IMR-90 (cell line): ENCODE measurements at regions not wholly inside any gene's neighbourhood (a gene's known extent, or its start where the extent isn't known, plus 50 kb on each side); places are given as distances from the start of the nearest gene placed in this dataset.

Experiments
- BHLHE40 ChIP-seq: fragments of 150-350 bp; IDR thresholded peaks from 2 replicates; pipeline ENCODE4 v1.6.1; 2016; ENCODE audit warnings: mild to moderate bottlenecking, low read depth, low read length
- MAFK ChIP-seq: IDR thresholded peaks from 2 replicates; pipeline ENCODE4 v1.6.1; 2012; ENCODE audit warnings: low read depth, low read length, improper control_type of control experiment
- MAZ ChIP-seq: IDR thresholded peaks from 2 replicates; pipeline ENCODE4 v1.6.1; 2012; ENCODE audit warnings: low read depth, mild to moderate bottlenecking, low read length, improper control_type of control experiment, moderate library complexity, borderline replicate concordance
- MXI1 ChIP-seq: IDR thresholded peaks from 2 replicates; pipeline ENCODE4 v1.6.1; 2012; ENCODE audit warnings: low read depth, mild to moderate bottlenecking, low read length, moderate library complexity, borderline replicate concordance
- NFE2L2 ChIP-seq: fragments of 150-350 bp; IDR thresholded peaks from 2 replicates; pipeline ENCODE4 v1.6.1; 2016; ENCODE audit warnings: low read depth, mild to moderate bottlenecking, low read length
- POLR2A ChIP-seq: IDR thresholded peaks from 2 replicates; pipeline ENCODE4 v1.6.1; 2012; ENCODE audit warnings: mild to moderate bottlenecking, low read depth, low read length
- RCOR1 ChIP-seq: IDR thresholded peaks from 2 replicates; pipeline ENCODE4 v1.6.1; 2012; ENCODE audit warnings: mild to moderate bottlenecking, low read length, improper control_type of control experiment; ENCODE audit not compliant: insufficient replicate concordance
- RFX5 ChIP-seq: IDR thresholded peaks from 2 replicates; pipeline ENCODE4 v1.8.0; 2012; ENCODE audit warnings: low read depth, mild to moderate bottlenecking, low read length, moderate library complexity
- USF2 ChIP-seq: fragments of 150-350 bp; IDR thresholded peaks from 2 replicates; pipeline ENCODE4 v1.6.1; 2017; ENCODE audit warnings: mild to moderate bottlenecking, antibody characterized with exemption, low read length, low read depth
- TF ChIP-seq, protein P1 (sequence below): conservative IDR thresholded peaks from 2 replicates; pipeline ENCODE4 v1.5.1; 2012; ENCODE audit warnings: mild to moderate bottlenecking, low read depth, low read length, improper control_type of control experiment

GRCh38 chr12:124177951-124178316 is 117.0 kb upstream of the RFLNA start:
- TF ChIP-seq POLR2A (no peak), USF2 (no peak), RFX5 (no peak), BHLHE40 (no peak), MAFK (no peak), NFE2L2 (no peak), MXI1 (no peak), RCOR1 (no peak), MAZ (no peak)
- TF ChIP-seq, protein P1, sequence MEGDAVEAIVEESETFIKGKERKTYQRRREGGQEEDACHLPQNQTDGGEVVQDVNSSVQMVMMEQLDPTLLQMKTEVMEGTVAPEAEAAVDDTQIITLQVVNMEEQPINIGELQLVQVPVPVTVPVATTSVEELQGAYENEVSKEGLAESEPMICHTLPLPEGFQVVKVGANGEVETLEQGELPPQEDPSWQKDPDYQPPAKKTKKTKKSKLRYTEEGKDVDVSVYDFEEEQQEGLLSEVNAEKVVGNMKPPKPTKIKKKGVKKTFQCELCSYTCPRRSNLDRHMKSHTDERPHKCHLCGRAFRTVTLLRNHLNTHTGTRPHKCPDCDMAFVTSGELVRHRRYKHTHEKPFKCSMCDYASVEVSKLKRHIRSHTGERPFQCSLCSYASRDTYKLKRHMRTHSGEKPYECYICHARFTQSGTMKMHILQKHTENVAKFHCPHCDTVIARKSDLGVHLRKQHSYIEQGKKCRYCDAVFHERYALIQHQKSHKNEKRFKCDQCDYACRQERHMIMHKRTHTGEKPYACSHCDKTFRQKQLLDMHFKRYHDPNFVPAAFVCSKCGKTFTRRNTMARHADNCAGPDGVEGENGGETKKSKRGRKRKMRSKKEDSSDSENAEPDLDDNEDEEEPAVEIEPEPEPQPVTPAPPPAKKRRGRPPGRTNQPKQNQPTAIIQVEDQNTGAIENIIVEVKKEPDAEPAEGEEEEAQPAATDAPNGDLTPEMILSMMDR, result no peak
